IMR-90 (cell line): ENCODE measurements at regions not wholly inside any gene's neighbourhood (a gene's known extent, or its start where the extent isn't known, plus 50 kb on each side); places are given as distances from the start of the nearest gene placed in this dataset.

ENCODE experiments used
- ATAC-seq: fragments of 200-7000 bp; cut with Tn5 transposase; 2 replicates; pipeline ENCODE4 v1.9.1; 2020; ENCODE audit warnings: low read depth, mild to moderate bottlenecking, moderate library complexity
- BruUV-seq: library from RNA; stranded (reverse); fragments of 400-500 nt; replicated peaks from 2 replicates; lab custom pipeline; 2021; lab: Mats Ljungman, UMichigan
- CTCF ChIA-PET: fragments of 300-600 bp; formaldehyde crosslinking; extraction: SDS; loops from one replicate; lab custom pipeline; 2021; ENCODE audit warnings: antibody characterized with exemption; lab: Yijun Ruan, JAX
- POLR2A ChIA-PET: fragments of 300-600 bp; sonication (Branson Sonifier 250); formaldehyde crosslinking; loops from one replicate; lab custom pipeline; 2022; ENCODE audit warnings: antibody characterized with exemption; ENCODE audit not compliant: unreplicated experiment; lab: Charles Lee
- DNase-seq: peaks from one replicate; pipeline ENCODE4 v3.0.0; 2013
- H2AFZ ChIP-seq: replicated peaks from 2 replicates; pipeline ENCODE3; 2013; ENCODE audit warnings: low read length, mild to moderate bottlenecking; ENCODE audit not compliant: poor library complexity
- H2AK5ac ChIP-seq: 2 replicates; pipeline ENCODE4 v1.6.1; 2013; ENCODE audit warnings: low read depth, low read length, inconsistent platforms
- H2AK9ac ChIP-seq: replicated peaks from 2 replicates; pipeline ENCODE3; 2013; ENCODE audit warnings: mild to moderate bottlenecking, low read depth, low read length, moderate library complexity; ENCODE audit not compliant: poor library complexity
- H2BK120ac ChIP-seq: 2 replicates; pipeline ENCODE4 v1.6.1; 2013; ENCODE audit warnings: low read depth, low read length, inconsistent platforms
- H2BK15ac ChIP-seq: 3 replicates; pipeline ENCODE4 v1.6.1; 2013; ENCODE audit warnings: low read depth, low read length, inconsistent platforms
- H2BK20ac ChIP-seq: 2 replicates; pipeline ENCODE4 v1.6.1; 2013; ENCODE audit warnings: low read depth, mild to moderate bottlenecking, inconsistent platforms, low read length, moderate library complexity
- H2BK5ac ChIP-seq: 2 replicates; pipeline ENCODE4 v1.6.1; 2013; ENCODE audit warnings: mild to moderate bottlenecking, low read depth, low read length, inconsistent platforms; ENCODE audit not compliant: poor library complexity, severe bottlenecking
- H3K14ac ChIP-seq: replicated peaks from 2 replicates; pipeline ENCODE4 v1.6.1; 2013; ENCODE audit warnings: low read depth, low read length, inconsistent platforms
- H3K18ac ChIP-seq: 2 replicates; pipeline ENCODE4 v1.6.1; 2013; ENCODE audit warnings: low read depth, low read length, control low read depth
- H3K23ac ChIP-seq: 2 replicates; pipeline ENCODE4 v1.6.1; 2013; ENCODE audit warnings: low read depth, low read length, inconsistent platforms
- H3K27ac ChIP-seq: 2 replicates; pipeline ENCODE4 v1.5.1; 2013; ENCODE audit warnings: mild to moderate bottlenecking, control low read depth, low read length; ENCODE audit not compliant: insufficient read depth
- H3K27me3 ChIP-seq: 2 replicates; pipeline ENCODE4 v1.6.1; 2013; ENCODE audit warnings: low read length; ENCODE audit not compliant: control insufficient read depth, insufficient read depth
- H3K36me3 ChIP-seq: 2 replicates; pipeline ENCODE4 v1.6.1; 2013; ENCODE audit warnings: low read length, mixed read lengths; ENCODE audit not compliant: control insufficient read depth, insufficient read depth
- H3K4ac ChIP-seq: 2 replicates; pipeline ENCODE4 v1.6.1; 2013; ENCODE audit warnings: low read depth, low read length, inconsistent platforms
- H3K4me1 ChIP-seq: 2 replicates; pipeline ENCODE4 v1.6.1; 2013; ENCODE audit warnings: low read length, mixed read lengths; ENCODE audit not compliant: control insufficient read depth, insufficient read depth
- H3K4me2 ChIP-seq: 2 replicates; pipeline ENCODE4 v1.6.1; 2013; ENCODE audit warnings: low read depth, mild to moderate bottlenecking, control low read depth, low read length, moderate library complexity
- H3K4me3 ChIP-seq: 2 replicates; pipeline ENCODE4 v1.5.1; 2013; ENCODE audit warnings: low read depth, mild to moderate bottlenecking, control low read depth, low read length, moderate library complexity; ENCODE audit not compliant: insufficient read depth
- H3K56ac ChIP-seq: 2 replicates; pipeline ENCODE4 v1.6.1; 2013; ENCODE audit warnings: low read length, inconsistent platforms; ENCODE audit not compliant: insufficient read depth; ENCODE audit errors: extremely low read depth
- H3K79me1 ChIP-seq, 2 experiments: 2 replicates each; pipeline ENCODE4 v1.6.1; 2013; ENCODE audit warnings: low read length in 2 of 2, inconsistent platforms in 1 of 2, low read depth in 1 of 2
- H3K9ac ChIP-seq: 2 replicates; pipeline ENCODE4 v1.6.1; 2013; ENCODE audit warnings: low read depth, low read length, control low read depth
- H3K9me1 ChIP-seq: 2 replicates; pipeline ENCODE4 v1.6.1; 2013; ENCODE audit warnings: low read length, inconsistent platforms; ENCODE audit not compliant: insufficient read depth
- H3K9me3 ChIP-seq: 2 replicates; pipeline ENCODE4 v1.6.1; 2013; ENCODE audit warnings: low read length; ENCODE audit not compliant: control insufficient read depth, insufficient read depth
- H4K20me1 ChIP-seq: 2 replicates; pipeline ENCODE4 v1.6.1; 2013; ENCODE audit warnings: low read length, inconsistent platforms; ENCODE audit not compliant: insufficient read depth
- H4K5ac ChIP-seq: 2 replicates; pipeline ENCODE4 v1.6.1; 2013; ENCODE audit warnings: mild to moderate bottlenecking, low read depth, low read length, control low read depth
- H4K8ac ChIP-seq, 2 experiments: 2 replicates each; pipeline ENCODE4 v1.6.1; 2013; ENCODE audit warnings: low read depth in 2 of 2, low read length in 2 of 2, control low read depth in 1 of 2, inconsistent platforms in 1 of 2
- H4K91ac ChIP-seq: 2 replicates; pipeline ENCODE4 v1.6.1; 2013; ENCODE audit warnings: low read depth, low read length, inconsistent platforms; ENCODE audit not compliant: insufficient read depth
- BHLHE40 ChIP-seq: fragments of 150-350 bp; IDR thresholded peaks from 2 replicates; pipeline ENCODE4 v1.6.1; 2016; ENCODE audit warnings: mild to moderate bottlenecking, low read depth, low read length
- CEBPB ChIP-seq: IDR thresholded peaks from 2 replicates; pipeline ENCODE4 v1.6.1; 2012; ENCODE audit warnings: low read depth, low read length, improper control_type of control experiment
- CHD1 ChIP-seq: IDR thresholded peaks from 2 replicates; pipeline ENCODE4 v1.6.1; 2012; ENCODE audit warnings: low read depth, low read length, improper control_type of control experiment
- ELK1 ChIP-seq: fragments of 150-350 bp; IDR thresholded peaks from 2 replicates; pipeline ENCODE4 v1.6.1; 2016; ENCODE audit warnings: low read depth, mild to moderate bottlenecking, low read length, moderate library complexity, borderline replicate concordance
- RAD21 ChIP-seq: IDR thresholded peaks from 2 replicates; pipeline ENCODE4 v1.6.1; 2012; ENCODE audit warnings: low read length, improper control_type of control experiment
- WGBS, 2 experiments: methylation state at CpG; one replicate each; pipeline versions ENCODE4 v1.1.5 to v1.1.7; 2013; ENCODE audit warnings: missing lambda C conversion rate in 2 of 2; ENCODE audit not compliant: insufficient read length in 1 of 2; ENCODE audit errors: extremely low coverage in 2 of 2; 5-methylcytosine and 5-hydroxymethylcytosine counted together
- dilution Hi-C: fragments of 300-500 bp; cut with HindIII; formaldehyde crosslinking; loops from one replicate; pipeline ENCODE4 v1.14.3; 2018; ENCODE audit warnings: low sequenced_read_pairs; ENCODE audit not compliant: unreplicated experiment
- in situ Hi-C: fragments of 300-500 bp; cut with MboI; formaldehyde crosslinking; loops from 3 replicates; pipeline ENCODE4 v1.14.3; 2019; ENCODE audit warnings: low sequenced_read_pairs, inconsistent platforms, mixed read lengths
- intact Hi-C: fragments of 100-400 bp; cut with micrococcal nuclease; formaldehyde crosslinking; loops from 2 replicates; pipeline ENCODE4 v1.10.0; 2022

- ATAC-seq, result no peak
- TF ChIP-seq RAD21, result no peak
- TF ChIP-seq ELK1, result no peak
- TF ChIP-seq CEBPB, result no peak
- TF ChIP-seq CHD1, result no peak
- no peak for TF ChIP-seq BHLHE40
- no peak overlapping the region for H3K14ac ChIP-seq
- no CpG with 5 or more reads among the region's 2 CpGs for WGBS, 2 experiments
- H3K9me1 ChIP-seq, result no peaks in the 10 kb centered on the region
- DNase-seq, result no peak
- H3K56ac ChIP-seq, result no peak overlapping the region
- no peak overlapping the region for H4K8ac ChIP-seq
- H3K9me3 ChIP-seq, result peaks cover 4% of the 10 kb centered on the region
- no peaks in the 10 kb centered on the region for H3K4me1 ChIP-seq
- H4K5ac ChIP-seq, result no peak overlapping the region
- no peak overlapping the region for H2BK15ac ChIP-seq
- H2AFZ ChIP-seq, result no peak overlapping the region
- intact Hi-C loops (no loop called here), dilution Hi-C loops (no loop called here), in situ Hi-C loops (no loop called here)
- no peak overlapping the region for H4K91ac ChIP-seq
- H4K20me1 ChIP-seq, result no peaks in the 10 kb centered on the region
- no peak overlapping the region for H2AK5ac ChIP-seq
- ChIA-PET POLR2A (no interaction called here), CTCF (no interaction called here)
- no TSS peak for BruUV-seq
- H3K4ac ChIP-seq, result no peak overlapping the region
- H2BK5ac ChIP-seq, result no peak overlapping the region
- H2BK120ac ChIP-seq, result no peak overlapping the region
- no peaks in the 10 kb centered on the region for H3K27me3 ChIP-seq
- H3K36me3 ChIP-seq, result no peaks in the 10 kb centered on the region
- no peak overlapping the region for H2BK20ac ChIP-seq
- H3K27ac ChIP-seq, result no peak overlapping the region
- H3K23ac ChIP-seq, result no peak overlapping the region
- no peak overlapping the region for H3K9ac ChIP-seq
- no peak overlapping the region for H3K18ac ChIP-seq
- H3K4me2 ChIP-seq, result no peak overlapping the region
- H3K79me1 ChIP-seq, result no peaks in the 10 kb centered on the region
- H2AK9ac ChIP-seq, result no peak overlapping the region
- H3K4me3 ChIP-seq, result no peak overlapping the region
These were observed 1498.7 kb upstream of the CADM2 start for GRCh38 chr3:83460052-83460451.
